ENCODE measurements at regions not wholly inside any gene's neighbourhood (a gene's known extent, or its start where the extent isn't known, plus 50 kb on each side); places are given as distances from the start of the nearest gene placed in this dataset.
"Not testable (repeated sequence)": the region's sequence is repeated elsewhere in the genome, so short reads cannot be mapped to it uniquely, and the experiment has no call there.

GRCh38 chr5:158049459-158049858 lies 190.5 kb upstream of the CLINT1 start:
- no peaks in the 10 kb centered on the region for H3K36me3 Mint-ChIP-seq (ENCODE audit: insufficient read depth)
- no peaks in the 10 kb centered on the region for H3K9me3 Mint-ChIP-seq
- no peaks in the 10 kb centered on the region for H3K4me1 Mint-ChIP-seq (ENCODE audit: low read depth)
- ATAC-seq = no peak
- H3K4me3 Mint-ChIP-seq = no peak overlapping the region
- DNase-seq = no peak
- H3K27me3 Mint-ChIP-seq (ENCODE audit: low read depth) = peaks cover 19% of the 10 kb centered on the region

DNA sequence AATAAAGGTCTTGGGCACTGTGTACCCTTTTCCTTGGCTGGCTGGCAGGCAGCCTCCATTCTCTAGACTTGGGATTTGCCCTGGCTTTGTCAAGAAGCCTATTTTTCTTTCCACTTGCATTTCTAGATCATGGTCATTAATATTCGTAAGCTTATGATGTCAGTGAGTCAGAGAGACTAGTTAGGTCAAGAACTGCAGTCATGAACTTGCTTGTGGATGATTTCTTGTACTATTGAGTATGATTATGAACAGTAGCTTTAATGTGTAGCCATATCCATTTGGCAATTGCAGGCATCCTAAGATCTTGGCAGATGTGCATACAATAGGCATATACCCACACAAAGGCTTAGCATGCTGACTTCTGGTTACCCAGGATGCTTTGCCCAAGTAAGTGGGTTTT lies 186.8 kb upstream of the CLINT1 start:
- no peaks in the 10 kb centered on the region for H3K9me3 Mint-ChIP-seq
- H3K4me3 Mint-ChIP-seq = no peak overlapping the region

GRCh38 chr5:158039911-158040347 lies 181.0 kb upstream of the CLINT1 start:
- ATAC-seq = no peak
- Mint-ChIP-seq H3K36me3 (ENCODE audit: insufficient read depth) (no peaks in the 10 kb centered on the region), H3K9me3 (peaks cover 3% of the 10 kb centered on the region), H3K4me3 (no peak overlapping the region), H3K27me3 (ENCODE audit: low read depth) (peaks cover 3% of the 10 kb centered on the region), H3K4me1 (ENCODE audit: low read depth) (no peaks in the 10 kb centered on the region)
- DNase-seq = no peak

More for the DNA sequence above, 186.8 kb upstream of the CLINT1 start:
- ATAC-seq = no peak
- no peak for DNase-seq
- H3K27me3 Mint-ChIP-seq (ENCODE audit: low read depth) = peaks cover 10% of the 10 kb centered on the region
- H3K4me1 Mint-ChIP-seq (ENCODE audit: low read depth) = no peaks in the 10 kb centered on the region
- H3K36me3 Mint-ChIP-seq (ENCODE audit: insufficient read depth) = no peaks in the 10 kb centered on the region

DNA sequence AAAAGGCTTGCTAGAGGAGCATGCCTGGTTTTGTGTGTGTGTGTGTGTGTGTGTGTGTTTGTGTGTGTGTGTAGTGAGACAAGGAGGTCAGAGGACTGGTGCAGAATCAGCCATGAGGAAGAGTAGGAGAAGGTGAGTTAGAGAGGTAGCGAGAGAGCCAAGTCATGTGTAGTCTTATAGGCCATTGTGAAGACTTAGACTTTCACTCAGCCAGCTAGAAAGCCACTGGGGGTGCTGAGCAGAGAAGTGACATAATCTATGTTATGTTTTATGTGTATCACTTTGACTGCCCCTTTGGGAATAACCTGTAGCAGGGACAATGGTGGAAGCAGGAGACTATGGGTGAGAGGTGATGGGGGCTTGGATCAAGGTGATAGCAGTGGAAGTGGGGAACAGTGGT lies 180.5 kb upstream of the CLINT1 start:
- no peak for DNase-seq
- Mint-ChIP-seq H3K36me3 (ENCODE audit: insufficient read depth) (no peaks in the 10 kb centered on the region), H3K9me3 (peaks cover 8% of the 10 kb centered on the region), H3K27me3 (ENCODE audit: low read depth) (peaks cover 6% of the 10 kb centered on the region), H3K4me1 (ENCODE audit: low read depth) (no peaks in the 10 kb centered on the region), H3K4me3 (no peak overlapping the region)
- no peak for ATAC-seq

DNA sequence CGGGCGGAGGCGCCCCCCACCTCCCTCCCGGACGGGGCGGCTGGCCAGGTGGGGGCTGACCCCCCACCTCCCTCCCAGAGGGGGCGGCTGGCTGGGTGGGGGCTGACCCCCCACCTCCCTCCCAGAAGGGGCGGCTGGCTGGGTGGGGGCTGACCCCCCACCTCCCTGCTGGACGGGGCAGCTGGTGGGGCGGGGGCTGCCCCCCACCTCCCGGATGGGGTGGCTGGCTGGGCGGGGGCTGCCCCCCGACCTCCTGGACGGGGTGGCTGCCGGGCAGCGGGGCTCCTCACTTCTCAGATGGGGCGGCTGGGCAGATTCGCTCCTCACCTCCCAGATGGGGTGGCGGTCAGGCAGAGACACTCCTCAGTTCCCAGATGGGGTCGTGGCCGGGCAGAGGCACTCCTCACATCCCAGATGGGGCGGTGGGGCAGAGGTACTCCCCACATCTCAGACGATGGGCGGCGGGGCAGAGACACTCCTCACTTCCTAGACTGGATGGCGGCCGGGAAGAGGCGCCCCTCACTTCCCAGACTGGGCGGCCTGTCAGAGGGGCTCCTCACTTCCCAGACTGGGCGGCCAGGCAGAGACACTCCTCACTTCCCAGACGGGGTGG lies 178.1 kb upstream of the CLINT1 start:
- not testable (repeated sequence) for ATAC-seq; DNase-seq; H3K27me3 Mint-ChIP-seq (ENCODE audit: low read depth); H3K36me3 Mint-ChIP-seq (ENCODE audit: insufficient read depth); H3K4me3 Mint-ChIP-seq; H3K4me1 Mint-ChIP-seq (ENCODE audit: low read depth)
- H3K9me3 Mint-ChIP-seq = peaks cover 12% of the 10 kb centered on the region

GRCh38 chr5:158034586-158034985 lies 175.6 kb upstream of the CLINT1 start:
- H3K4me1 Mint-ChIP-seq (ENCODE audit: low read depth); ATAC-seq; H3K4me3 Mint-ChIP-seq; DNase-seq; H3K36me3 Mint-ChIP-seq (ENCODE audit: insufficient read depth): not testable (repeated sequence)
- Mint-ChIP-seq H3K27me3 (ENCODE audit: low read depth) (peaks cover 17% of the 10 kb centered on the region), H3K9me3 (peaks cover 12% of the 10 kb centered on the region)

GRCh38 chr5:158033724-158034123 lies 174.8 kb upstream of the CLINT1 start:
- Mint-ChIP-seq H3K9me3 (peaks cover 12% of the 10 kb centered on the region), H3K36me3 (ENCODE audit: insufficient read depth) (no peaks in the 10 kb centered on the region), H3K4me1 (ENCODE audit: low read depth) (no peaks in the 10 kb centered on the region), H3K4me3 (no peak overlapping the region), H3K27me3 (ENCODE audit: low read depth) (peaks cover 17% of the 10 kb centered on the region)
- DNase-seq = no peak
- ATAC-seq = no peak

DNA sequence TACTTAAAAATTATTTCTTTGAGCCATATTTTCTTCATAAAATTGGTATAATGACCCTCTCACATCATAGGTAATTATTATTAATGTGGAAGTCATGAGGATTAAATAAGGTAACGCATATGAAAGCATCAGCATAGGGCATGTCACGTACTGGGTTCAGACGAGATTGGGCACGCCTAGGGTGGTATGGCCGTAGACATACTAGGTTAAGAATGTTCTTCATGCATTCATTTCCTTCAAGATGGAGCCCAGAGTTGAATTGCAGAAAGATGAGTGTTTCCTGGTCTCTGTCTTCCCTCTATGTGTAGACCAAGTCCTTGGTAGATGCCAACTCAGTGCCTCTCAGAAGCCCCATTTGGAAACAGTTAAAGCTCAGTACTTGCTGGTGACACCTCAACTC lies 174.1 kb upstream of the CLINT1 start:
- Mint-ChIP-seq H3K36me3 (ENCODE audit: insufficient read depth) (no peaks in the 10 kb centered on the region), H3K4me3 (no peak overlapping the region), H3K9me3 (peaks cover 12% of the 10 kb centered on the region), H3K4me1 (ENCODE audit: low read depth) (no peaks in the 10 kb centered on the region), H3K27me3 (ENCODE audit: low read depth) (peaks cover 17% of the 10 kb centered on the region)
- ATAC-seq (no peak), DNase-seq (no peak)

GRCh38 chr5:158032246-158032645 lies 173.3 kb upstream of the CLINT1 start:
- DNase-seq (no peak), ATAC-seq (no peak)
- Mint-ChIP-seq H3K4me3 (no peak overlapping the region), H3K27me3 (ENCODE audit: low read depth) (peaks cover 17% of the 10 kb centered on the region), H3K9me3 (peaks cover 12% of the 10 kb centered on the region), H3K36me3 (ENCODE audit: insufficient read depth) (no peaks in the 10 kb centered on the region), H3K4me1 (ENCODE audit: low read depth) (no peaks in the 10 kb centered on the region)

DNA sequence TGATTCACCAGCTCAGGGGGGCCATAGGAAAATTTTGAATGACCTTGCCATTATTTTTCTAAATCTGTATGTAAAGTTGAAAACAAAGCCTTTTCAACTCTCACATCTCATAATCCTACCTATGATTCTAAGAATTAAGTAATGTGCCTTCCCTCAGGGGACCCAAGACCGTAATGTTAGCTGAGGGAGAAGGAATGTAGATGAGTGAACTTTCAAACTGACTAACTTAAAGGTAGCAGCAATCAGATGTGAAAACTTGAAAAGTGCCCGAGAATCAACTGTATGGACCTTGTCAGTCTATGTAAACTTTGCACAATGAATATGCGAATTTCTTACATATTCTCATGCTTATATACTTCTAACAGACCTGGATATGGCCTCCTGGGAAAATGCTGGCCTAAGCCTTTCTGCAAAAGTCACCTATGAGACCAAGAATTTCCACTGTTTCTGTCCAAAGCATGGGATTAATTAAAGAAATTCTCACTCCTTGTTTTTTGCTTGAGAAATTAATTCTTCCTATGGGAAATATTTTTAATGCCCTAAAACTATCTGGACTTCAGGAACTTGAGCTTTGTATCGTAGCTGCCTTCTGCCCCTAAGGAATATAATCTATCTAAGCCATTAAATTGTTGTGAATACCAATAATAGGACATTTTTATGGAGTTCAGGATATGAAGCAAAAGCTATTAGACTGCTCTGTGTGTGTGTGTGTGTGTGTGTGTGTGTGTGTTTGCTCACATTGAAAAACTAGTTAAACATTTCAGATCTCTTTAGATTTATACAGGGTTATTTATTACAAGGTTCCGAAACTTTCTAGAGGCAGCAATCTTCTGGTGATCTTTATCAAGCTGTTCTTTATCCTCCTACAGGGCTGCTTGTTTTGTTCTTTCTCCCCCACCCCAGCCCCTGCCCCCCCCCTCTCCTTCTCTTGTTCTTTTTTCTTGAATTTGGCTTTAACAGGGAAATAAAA lies 169.1 kb upstream of the CLINT1 start:
- Mint-ChIP-seq H3K27me3 (ENCODE audit: low read depth) (peaks cover 20% of the 10 kb centered on the region), H3K9me3 (no peaks in the 10 kb centered on the region), H3K4me3 (no peak overlapping the region), H3K4me1 (ENCODE audit: low read depth) (no peaks in the 10 kb centered on the region), H3K36me3 (ENCODE audit: insufficient read depth) (no peaks in the 10 kb centered on the region)
- DNase-seq = no peak
- no peak for ATAC-seq

DNA sequence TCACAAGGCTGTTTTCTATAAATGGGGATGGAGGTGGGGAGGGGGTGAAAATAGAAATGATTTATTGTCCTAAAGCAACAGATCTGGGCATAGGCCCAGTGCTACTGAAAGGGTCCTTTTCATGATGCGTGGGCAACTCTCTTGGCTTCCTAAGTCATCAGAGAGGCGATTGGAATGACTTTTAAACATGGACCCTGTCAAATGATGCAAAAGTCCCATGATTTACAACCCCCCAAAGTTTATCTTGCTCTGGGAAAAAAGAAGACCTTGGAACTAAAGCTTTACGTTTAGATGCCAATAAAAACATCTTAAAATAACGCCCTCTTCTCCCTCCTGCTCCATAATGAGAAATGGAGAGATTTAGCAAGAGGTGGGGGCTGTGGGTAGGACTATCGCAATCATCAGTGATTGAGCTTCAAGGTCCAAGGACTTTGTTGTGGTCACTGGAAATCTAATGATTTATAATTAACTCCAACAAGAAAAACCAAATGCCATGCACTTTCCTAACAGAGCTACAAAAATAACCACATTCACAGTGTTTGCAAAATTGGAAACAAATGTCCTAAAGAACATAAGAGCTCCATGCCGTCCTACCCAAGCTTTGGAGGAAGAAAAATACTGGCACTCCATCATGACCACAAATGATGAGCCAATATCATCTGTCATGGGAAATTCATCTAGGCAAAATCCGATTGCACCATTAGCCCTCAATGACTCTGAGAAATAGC lies 167.5 kb upstream of the CLINT1 start:
- H3K27me3 Mint-ChIP-seq (ENCODE audit: low read depth) = peaks cover 17% of the 10 kb centered on the region
- DNase-seq (no peak), ATAC-seq (no peak)
- no peaks in the 10 kb centered on the region for H3K4me1 Mint-ChIP-seq (ENCODE audit: low read depth)
- H3K9me3 Mint-ChIP-seq = no peaks in the 10 kb centered on the region
- H3K36me3 Mint-ChIP-seq (ENCODE audit: insufficient read depth) = no peaks in the 10 kb centered on the region
- no peak overlapping the region for H3K4me3 Mint-ChIP-seq

- peaks cover 15% of the 10 kb centered on the region for H3K27me3 Mint-ChIP-seq (ENCODE audit: low read depth)
- DNase-seq = no peak
- no peak overlapping the region for H3K4me3 Mint-ChIP-seq
- no peaks in the 10 kb centered on the region for H3K9me3 Mint-ChIP-seq
- no peaks in the 10 kb centered on the region for H3K4me1 Mint-ChIP-seq (ENCODE audit: low read depth)
- no peak for ATAC-seq
- no peaks in the 10 kb centered on the region for H3K36me3 Mint-ChIP-seq (ENCODE audit: insufficient read depth)
These were observed 164.3 kb upstream of the CLINT1 start for GRCh38 chr5:158023266-158023665.

DNA sequence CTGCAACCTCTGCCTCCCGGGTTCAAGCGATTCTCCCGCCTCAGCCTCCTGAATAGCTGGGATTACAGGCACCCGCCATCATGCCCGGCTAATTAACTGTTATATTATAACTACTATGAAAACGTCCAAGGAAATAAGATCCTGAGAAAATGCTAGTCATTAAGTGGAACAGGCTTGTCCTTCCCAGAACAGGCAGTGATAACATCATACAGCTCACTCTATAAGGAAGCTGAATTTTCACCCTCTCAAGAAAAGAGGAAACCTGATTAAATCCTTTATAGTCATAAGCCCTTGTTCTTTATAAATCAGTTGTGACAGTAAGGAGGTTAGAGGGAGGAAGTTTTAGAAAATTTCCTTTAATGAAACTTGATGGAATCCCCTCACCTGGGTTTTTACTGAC lies 163.9 kb upstream of the CLINT1 start:
- DNase-seq (no peak), ATAC-seq (no peak)
- Mint-ChIP-seq H3K4me1 (ENCODE audit: low read depth) (no peaks in the 10 kb centered on the region), H3K4me3 (no peak overlapping the region), H3K36me3 (ENCODE audit: insufficient read depth) (no peaks in the 10 kb centered on the region), H3K27me3 (ENCODE audit: low read depth) (peaks cover 15% of the 10 kb centered on the region), H3K9me3 (no peaks in the 10 kb centered on the region)

DNA sequence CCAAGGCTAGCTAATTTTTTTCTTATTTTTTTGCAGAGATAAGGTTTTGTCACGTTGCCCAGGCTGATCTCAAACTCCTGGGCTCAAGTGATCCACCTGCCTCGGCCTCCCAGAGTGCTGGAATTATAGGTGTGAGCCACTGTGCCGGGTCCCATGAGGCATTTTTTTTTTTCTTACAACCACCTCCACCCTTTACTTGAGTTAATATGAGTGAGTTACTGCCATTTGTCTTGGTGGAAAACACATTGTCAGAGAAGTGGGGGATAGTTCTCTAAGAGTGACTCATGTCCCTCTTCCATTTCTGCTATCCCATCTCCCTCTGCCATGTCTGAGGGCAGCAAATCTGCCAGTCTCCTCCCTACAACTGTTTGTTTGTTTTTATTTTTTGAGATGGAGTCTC lies 163.4 kb upstream of the CLINT1 start:
- Mint-ChIP-seq H3K4me3 (no peak overlapping the region), H3K36me3 (ENCODE audit: insufficient read depth) (no peaks in the 10 kb centered on the region), H3K4me1 (ENCODE audit: low read depth) (no peaks in the 10 kb centered on the region), H3K27me3 (ENCODE audit: low read depth) (peaks cover 15% of the 10 kb centered on the region), H3K9me3 (no peaks in the 10 kb centered on the region)
- DNase-seq = no peak
- no peak for ATAC-seq
